HepG2 (cell line): ENCODE measurements at regions not wholly inside any gene's neighbourhood (a gene's known extent, or its start where the extent isn't known, plus 50 kb on each side); places are given as distances from the start of the nearest gene placed in this dataset.

ENCODE experiments used
- ATAC-seq: fragments of 200-7000 bp; cut with Tn5 transposase; 3 replicates; pipeline ENCODE4 v1.9.1; 2020; ENCODE audit warnings: mild to moderate bottlenecking, moderate library complexity
- BruUV-seq: library from RNA; stranded (reverse); fragments of 400-500 nt; replicated peaks from 2 replicates; lab custom pipeline; 2021; lab: Mats Ljungman, UMichigan
- CTCF ChIA-PET: fragments of 300-600 bp; formaldehyde crosslinking; extraction: SDS; loops from one replicate; lab custom pipeline; 2021; ENCODE audit warnings: low total read pairs, inconsistent platforms, low intra/inter-chr PET ratio; lab: Yijun Ruan, JAX
- POLR2A ChIA-PET: fragments of 350-600 bp; sonication (Branson Sonifier 250); formaldehyde crosslinking; loops from one replicate; lab custom pipeline; 2020; ENCODE audit warnings: antibody characterized with exemption, inconsistent platforms; lab: Yijun Ruan, JAX
- DNase-seq: peaks from one replicate; pipeline ENCODE4 v3.0.0-alpha.2; 2015; ENCODE audit warnings: low spot score
- FAIRE-seq: peaks from 3 replicates; lab custom pipeline; 2011; peaks lifted over from hg19 to GRCh38; lab: Jason Lieb, UNC
- H2AFZ ChIP-seq: one replicate; pipeline ENCODE4 v1.6.1; 2011; ENCODE audit warnings: low read length, inconsistent platforms
- H3K27ac ChIP-seq: fragments of 300-600 bp; 3 replicates; pipeline ENCODE4 v1.8.0; 2011; ENCODE audit warnings: mixed run types, mild to moderate bottlenecking, mixed read lengths, low read length, inconsistent platforms; ENCODE audit not compliant: insufficient read depth; ENCODE audit errors: extremely low read length
- H3K27me3 ChIP-seq, 2 experiments: fragments of 200-600 bp in 1 of 2; 2 replicates in 1 of 2; 3 replicates in 1 of 2; pipeline versions ENCODE4 v1.6.0 to v1.8.0; 2011; ENCODE audit warnings: low read length in 2 of 2, mild to moderate bottlenecking in 2 of 2, moderate library complexity in 2 of 2, inconsistent platforms in 1 of 2; ENCODE audit not compliant: insufficient read depth in 2 of 2, control insufficient read depth in 1 of 2
- H3K36me3 ChIP-seq, 2 experiments: fragments of 200-600 bp in 1 of 2; replicated peaks in 1 of 2; 2 replicates in 1 of 2; 3 replicates in 1 of 2; pipeline versions ENCODE4 v1.5.1 to v1.8.0; 2011; ENCODE audit warnings: low read length in 2 of 2, inconsistent platforms in 1 of 2; ENCODE audit not compliant: insufficient read depth in 2 of 2, control insufficient read depth in 1 of 2
- H3K4me1 ChIP-seq: 2 replicates; pipeline ENCODE4 v1.5.1; 2012; ENCODE audit warnings: low read length, inconsistent platforms; ENCODE audit not compliant: insufficient read depth
- H3K4me2 ChIP-seq: 2 replicates; pipeline ENCODE4 v1.6.0; 2011; ENCODE audit warnings: low read depth, low read length, inconsistent platforms
- H3K4me3 ChIP-seq, 3 experiments: fragments of 200-600 bp in 1 of 3; sonication (generic), shearing (Covaris generic) in 1 of 3; replicated peaks in 1 of 3; 2 replicates each; pipeline ENCODE4 v1.5.1; 2011 to 2016; ENCODE audit warnings: low read length in 3 of 3, inconsistent platforms in 2 of 3, low read depth in 2 of 3, mild to moderate bottlenecking in 2 of 3, control low read depth in 1 of 3, mixed read lengths in 1 of 3; ENCODE audit not compliant: insufficient read depth in 1 of 3
- H3K79me2 ChIP-seq: one replicate; pipeline ENCODE4 v1.6.1; 2011; ENCODE audit warnings: low read length, inconsistent platforms; ENCODE audit not compliant: insufficient read depth
- H3K9ac ChIP-seq: 2 replicates; pipeline ENCODE4 v1.6.0; 2011; ENCODE audit warnings: mild to moderate bottlenecking, low read depth, low read length, inconsistent platforms; ENCODE audit not compliant: insufficient read depth
- H3K9me3 ChIP-seq: 2 replicates; pipeline ENCODE4 v1.5.1; 2012; ENCODE audit warnings: mild to moderate bottlenecking, low read length
- H4K20me1 ChIP-seq: 2 replicates; pipeline ENCODE4 v1.6.0; 2011; ENCODE audit warnings: inconsistent platforms, mild to moderate bottlenecking, low read length, moderate library complexity; ENCODE audit not compliant: insufficient read depth
- ATF7 ChIP-seq, 2 experiments: fragments of 450-650 bp in 1 of 2; sonication (generic) in 1 of 2; formaldehyde crosslinking in 1 of 2; IDR thresholded peaks; 2 replicates each; pipeline versions ENCODE4 v1.4.0 to v1.6.1; 2016 to 2020; ENCODE audit warnings: antibody characterized with exemption in 1 of 2, mild to moderate bottlenecking in 1 of 2, missing genetic modification reagents in 1 of 2
- CREB1 ChIP-seq, 2 experiments: fragments of 450-650 bp in 1 of 2; IDR thresholded peaks; 2 replicates each; pipeline ENCODE4 v1.6.1; 2016 to 2017; ENCODE audit warnings: control low read depth in 1 of 2, mild to moderate bottlenecking in 1 of 2, missing compliant biosample characterization in 1 of 2, missing genetic modification characterization in 1 of 2
- POLR2A ChIP-seq, 2 experiments: IDR thresholded peaks; 2 replicates each; pipeline ENCODE4 v1.6.1; 2011; ENCODE audit warnings: low read depth in 2 of 2, low read length in 2 of 2, mild to moderate bottlenecking in 1 of 2, moderate library complexity in 1 of 2; ENCODE audit not compliant: insufficient read depth in 1 of 2
- SALL1 ChIP-seq: sonication (generic); formaldehyde crosslinking; IDR thresholded peaks from 2 replicates; pipeline ENCODE4 v1.8.0; 2022; ENCODE audit warnings: mild to moderate bottlenecking, missing genetic modification reagents
- SMAD1 ChIP-seq: sonication (generic); formaldehyde crosslinking; IDR thresholded peaks from 2 replicates; pipeline ENCODE4 v1.4.0; 2020; ENCODE audit warnings: missing genetic modification reagents, low read depth, mild to moderate bottlenecking, borderline replicate concordance
- SNRNP70 ChIP-seq: fragments of 200-400 bp; formaldehyde crosslinking; IDR thresholded peaks from 2 replicates; pipeline ENCODE4 v1.6.1; 2017; ENCODE audit warnings: mild to moderate bottlenecking, low read depth, low read length, moderate library complexity
- TBX3 ChIP-seq: fragments of 450-650 bp; IDR thresholded peaks from 2 replicates; pipeline ENCODE4 v1.6.1; 2017; ENCODE audit warnings: antibody characterized with exemption, mild to moderate bottlenecking, inconsistent platforms, borderline replicate concordance
- TRAFD1 ChIP-seq: sonication (generic); formaldehyde crosslinking; IDR thresholded peaks from 2 replicates; pipeline ENCODE4 v1.5.1; 2020; ENCODE audit warnings: missing genetic modification reagents, mild to moderate bottlenecking, borderline replicate concordance
- ZNF432 ChIP-seq: sonication (generic); formaldehyde crosslinking; IDR thresholded peaks from 2 replicates; pipeline ENCODE4 v1.5.0; 2020; ENCODE audit warnings: missing genetic modification reagents, mild to moderate bottlenecking, borderline replicate concordance
- ZNF710 ChIP-seq: sonication (generic); formaldehyde crosslinking; IDR thresholded peaks from 2 replicates; pipeline ENCODE4 v1.5.0; 2020; ENCODE audit warnings: mild to moderate bottlenecking, missing genetic modification reagents, borderline replicate concordance
- WGBS: methylation state at CpG from one replicate; pipeline ENCODE4 v1.1.6; 2017; ENCODE audit warnings: low lambda C conversion rate; 5-methylcytosine and 5-hydroxymethylcytosine counted together
- in situ Hi-C: cut with HindIII; loops from 2 replicates; pipeline ENCODE4 v1.10.0; 2017; ENCODE audit warnings: low pct_unique_long_range_greater_than_20kb; ENCODE audit not compliant: extremely low pct_ligation_motif_present
- intact Hi-C: fragments of 100-400 bp; cut with micrococcal nuclease; formaldehyde crosslinking; loops from one replicate; pipeline ENCODE4 v1.10.0; 2022; ENCODE audit not compliant: unreplicated experiment

DNA sequence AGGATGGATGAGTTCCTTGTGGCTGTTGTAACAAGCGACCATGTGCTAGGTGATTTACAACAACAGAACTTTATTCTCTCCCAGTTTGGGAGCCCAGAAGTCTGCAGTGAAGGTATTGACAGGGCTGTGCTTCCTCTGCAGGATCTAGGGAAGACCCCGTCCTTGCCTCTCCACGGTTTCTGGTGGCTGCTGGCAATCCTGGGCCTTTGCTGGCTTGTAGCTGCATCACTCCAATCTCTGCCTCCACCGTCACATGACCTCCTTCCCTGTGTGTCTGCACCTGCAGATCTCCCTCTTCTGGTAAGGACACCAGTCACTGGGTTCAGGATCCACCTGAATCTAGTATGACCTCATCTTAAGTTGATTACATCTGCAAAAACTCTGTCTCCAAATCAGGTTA is 115.6 kb downstream of the GLRX3 start:
- no peak overlapping the region for H3K4me2 ChIP-seq
- TF ChIP-seq CREB1 (IDR thresholded peaks at IDR 0.05) (0 out of 2 replicates have a peak, but pooled peaks have one; percentile 8), CREB1 (CRISPR knock-in tag; IDR thresholded peaks at IDR 0.05) (no peak), ZNF432 (CRISPR knock-in tag) (no peak), ATF7 (IDR thresholded peaks at IDR 0.05) (peak; percentile 46; the same call in 1 of the 2 replicates), ATF7 (CRISPR knock-in tag; IDR thresholded peaks at IDR 0.05) (no peak)
- no peak for DNase-seq
- H3K9me3 ChIP-seq = 0 out of 2 replicates have a peak, but pooled peaks cover 3% of the 10 kb centered on the region
- no peak for FAIRE-seq
- POLR2A ChIA-PET = no interaction called here
- H3K27me3 ChIP-seq = no peaks in the 10 kb centered on the region; a peak in 1 of 5 replicates
- no peak overlapping the region for H3K27ac ChIP-seq
- no TSS peak for BruUV-seq
- intact Hi-C loops = no loop called here
- CTCF ChIA-PET = no interaction called here
- no peaks in the 10 kb centered on the region for H3K36me3 ChIP-seq
- in situ Hi-C loops = no loop called here
- no peaks in the 10 kb centered on the region for H4K20me1 ChIP-seq
- no peaks in the 10 kb centered on the region for H3K4me1 ChIP-seq
- H3K9ac ChIP-seq = no peak overlapping the region
- no peak for ATAC-seq
- no peak overlapping the region for H2AFZ ChIP-seq
- no peak overlapping the region for H3K4me3 ChIP-seq
- WGBS = 0% methylated on average over 4 of the region's 4 CpGs
- H3K79me2 ChIP-seq = no peaks in the 10 kb centered on the region

DNA sequence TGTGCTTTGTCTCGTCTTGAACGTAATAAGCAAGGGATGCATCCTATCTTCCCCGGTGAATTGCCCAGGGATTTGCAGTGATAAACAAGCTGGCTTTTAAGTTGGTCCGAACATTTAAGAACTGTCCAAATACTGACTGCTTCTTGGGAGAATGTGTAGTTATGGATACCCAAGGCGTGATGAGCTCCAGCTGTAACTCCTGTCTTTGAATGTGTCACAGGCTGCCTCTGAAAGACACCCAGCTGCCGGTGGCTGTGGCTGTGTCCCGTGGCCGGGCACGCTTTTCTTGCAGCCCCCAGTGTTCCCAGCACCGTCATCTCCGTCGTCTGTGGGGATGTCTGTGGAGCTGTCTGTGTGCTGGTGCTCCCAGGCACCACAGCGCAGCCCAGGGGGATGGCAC is 118.1 kb downstream of the GLRX3 start:
- POLR2A ChIA-PET = no interaction called here
- intact Hi-C loops = no loop called here
- DNase-seq (no peak), FAIRE-seq (no peak), ATAC-seq (no peak)
- no peak overlapping the region for H3K27ac ChIP-seq
- 37% methylated on average over 5 of the region's 13 CpGs for WGBS
- no peaks in the 10 kb centered on the region for H3K79me2 ChIP-seq
- no peaks in the 10 kb centered on the region for H3K27me3 ChIP-seq
- CTCF ChIA-PET = no interaction called here
- H2AFZ ChIP-seq = no peak overlapping the region
- in situ Hi-C loops = no loop called here
- BruUV-seq = no TSS peak
- no peaks in the 10 kb centered on the region for H3K36me3 ChIP-seq
- no peaks in the 10 kb centered on the region for H3K4me1 ChIP-seq
- 0 out of 2 replicates have a peak, but pooled peaks cover 3% of the 10 kb centered on the region for H3K9me3 ChIP-seq
- no peaks in the 10 kb centered on the region for H4K20me1 ChIP-seq
- no peak overlapping the region for H3K4me2 ChIP-seq
- H3K4me3 ChIP-seq = no peak overlapping the region
- H3K9ac ChIP-seq = no peak overlapping the region
- TF ChIP-seq TBX3 (no peak), POLR2A (IDR thresholded peaks at IDR 0.05; ENCODE audit: insufficient read depth in 1 of 2, low read depth in 2 of 2, low read length in 2 of 2) (no peak), SMAD1 (CRISPR knock-in tag) (no peak), ZNF710 (CRISPR knock-in tag) (no peak), SALL1 (CRISPR knock-in tag) (no peak), TRAFD1 (no peak), SNRNP70 (no peak)
